ENCODE measurements at regions not wholly inside any gene's neighbourhood (a gene's known extent, or its start where the extent isn't known, plus 50 kb on each side); places are given as distances from the start of the nearest gene placed in this dataset.

DNA sequence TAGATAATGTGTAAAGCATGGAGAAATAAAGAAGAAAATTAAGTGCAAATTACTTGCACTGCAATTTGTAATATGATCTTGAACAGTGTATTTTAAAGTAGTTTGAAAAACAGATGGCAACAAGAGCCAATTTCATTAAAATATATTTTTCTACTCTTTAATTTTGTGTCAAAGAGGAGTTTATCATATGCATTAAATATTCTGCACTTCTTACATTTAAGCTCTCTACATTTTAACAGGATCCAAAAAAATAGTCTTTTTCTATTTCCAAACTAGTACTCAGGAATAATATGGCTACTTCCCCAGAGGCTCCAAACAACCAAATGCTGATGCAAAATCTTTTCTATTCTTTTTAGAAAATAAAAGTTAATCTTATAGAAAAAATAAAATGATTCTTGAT lies 1221.5 kb downstream of the FSCB start:
- Histone ChIP-seq H3K9me3 (ENCODE audit: control insufficient read depth, insufficient read depth, low read depth, low read length) (no peaks in the 10 kb centered on the region), H3K27ac (ENCODE audit: extremely low read depth, low read depth, low read length) (no peak overlapping the region), H3K4me3 (ENCODE audit: low read depth, low read length) (no peak overlapping the region), H3K4me1 (ENCODE audit: control insufficient read depth, insufficient read depth, low read length) (no peaks in the 10 kb centered on the region), H3K36me3 (ENCODE audit: control insufficient read depth in 2 of 2, insufficient read depth in 1 of 2, low read length in 2 of 2) (no peaks in the 10 kb centered on the region)
- TF ChIP-seq ZFP69B (tag by site-specific recombination; IDR thresholded peaks at IDR 0.05) (no peak), ZNF184 (tag by site-specific recombination; IDR thresholded peaks at IDR 0.05) (no peak), ZNF426 (tag by site-specific recombination; IDR thresholded peaks at IDR 0.05) (no peak), SETDB1 (IDR thresholded peaks at IDR 0.05; ENCODE audit: insufficient read length, low read length) (no peak), ZNF560 (tag by site-specific recombination; IDR thresholded peaks at IDR 0.05; ENCODE audit: borderline replicate concordance) (no peak), ZNF530 (tag by site-specific recombination; IDR thresholded peaks at IDR 0.05; ENCODE audit: low read depth) (no peak), SALL2 (tag by site-specific recombination; IDR thresholded peaks at IDR 0.05; ENCODE audit: borderline replicate concordance) (no peak), ZNF157 (tag by site-specific recombination; IDR thresholded peaks at IDR 0.05) (no peak), ZNF155 (tag by site-specific recombination; IDR thresholded peaks at IDR 0.05) (no peak)
- TF ChIP-seq, protein P1, sequence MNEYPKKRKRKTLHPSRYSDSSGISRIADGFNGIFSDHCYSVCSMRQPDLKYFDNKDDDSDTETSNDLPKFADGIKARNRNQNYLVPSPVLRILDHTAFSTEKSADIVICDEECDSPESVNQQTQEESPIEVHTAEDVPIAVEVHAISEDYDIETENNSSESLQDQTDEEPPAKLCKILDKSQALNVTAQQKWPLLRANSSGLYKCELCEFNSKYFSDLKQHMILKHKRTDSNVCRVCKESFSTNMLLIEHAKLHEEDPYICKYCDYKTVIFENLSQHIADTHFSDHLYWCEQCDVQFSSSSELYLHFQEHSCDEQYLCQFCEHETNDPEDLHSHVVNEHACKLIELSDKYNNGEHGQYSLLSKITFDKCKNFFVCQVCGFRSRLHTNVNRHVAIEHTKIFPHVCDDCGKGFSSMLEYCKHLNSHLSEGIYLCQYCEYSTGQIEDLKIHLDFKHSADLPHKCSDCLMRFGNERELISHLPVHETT (tag by site-specific recombination; IDR thresholded peaks at IDR 0.05) = no peak
- TF ChIP-seq, protein P2, sequence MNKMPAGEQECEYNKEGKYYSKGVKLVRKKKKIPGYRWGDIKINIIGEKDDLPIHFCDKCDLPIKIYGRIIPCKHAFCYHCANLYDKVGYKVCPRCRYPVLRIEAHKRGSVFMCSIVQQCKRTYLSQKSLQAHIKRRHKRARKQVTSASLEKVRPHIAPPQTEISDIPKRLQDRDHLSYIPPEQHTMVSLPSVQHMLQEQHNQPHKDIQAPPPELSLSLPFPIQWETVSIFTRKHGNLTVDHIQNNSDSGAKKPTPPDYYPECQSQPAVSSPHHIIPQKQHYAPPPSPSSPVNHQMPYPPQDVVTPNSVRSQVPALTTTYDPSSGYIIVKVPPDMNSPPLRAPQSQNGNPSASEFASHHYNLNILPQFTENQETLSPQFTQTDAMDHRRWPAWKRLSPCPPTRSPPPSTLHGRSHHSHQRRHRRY (tag by site-specific recombination; IDR thresholded peaks at IDR 0.05) = no peak
- CTCF ChIA-PET = no interaction called here
- POLR2A ChIA-PET = no interaction called here

DNA sequence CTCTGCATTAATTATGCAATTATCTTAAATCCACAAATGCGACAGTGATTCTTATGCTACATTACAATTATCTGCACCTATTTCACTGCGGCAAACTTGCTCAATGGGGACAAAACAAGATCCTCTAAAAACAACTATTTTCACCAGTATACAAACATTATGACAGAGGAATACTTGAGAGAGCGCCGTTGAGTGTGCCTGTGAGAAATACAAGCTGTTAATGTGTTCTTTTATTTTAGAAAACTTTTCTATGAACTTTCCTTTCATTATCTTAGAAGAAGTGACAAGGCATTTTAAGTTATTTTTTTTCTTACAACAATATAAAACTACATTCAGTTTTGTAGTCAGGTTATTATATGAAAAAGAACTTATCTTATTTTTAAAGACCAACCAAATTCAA lies 1247.0 kb downstream of the FSCB start:
- CTCF ChIA-PET = interaction anchor here (0.5 kb wide), 1 partner anchor 1907 kb away, joined by 9 read pairs; no protein-coding TSS in a partner anchor

DNA sequence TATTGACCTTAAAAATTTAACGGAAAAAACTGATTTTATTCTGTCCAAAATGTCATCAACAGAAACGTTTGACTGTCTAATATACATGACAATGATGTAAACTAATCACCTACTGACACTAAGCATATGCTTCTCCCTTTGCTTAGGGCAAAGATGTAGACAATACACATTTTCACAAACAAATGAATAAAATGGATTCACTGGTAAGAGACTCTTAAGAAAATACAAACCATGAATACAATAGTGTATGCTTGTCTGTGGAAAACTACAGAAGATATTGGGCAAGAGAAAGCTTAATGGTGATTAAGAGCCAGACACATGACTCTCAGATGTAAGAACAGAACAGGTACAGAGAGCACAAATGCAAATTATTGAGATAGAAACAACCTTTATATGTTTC lies 1248.7 kb downstream of the FSCB start:
- Histone ChIP-seq H3K9me3 (ENCODE audit: control insufficient read depth, insufficient read depth, low read depth, low read length) (no peaks in the 10 kb centered on the region), H3K27ac (ENCODE audit: extremely low read depth, low read depth, low read length) (no peak overlapping the region), H3K4me1 (ENCODE audit: control insufficient read depth, insufficient read depth, low read length) (no peaks in the 10 kb centered on the region), H3K4me3 (ENCODE audit: low read depth, low read length) (no peak overlapping the region), H3K36me3 (ENCODE audit: control insufficient read depth in 2 of 2, insufficient read depth in 1 of 2, low read length in 2 of 2) (no peaks in the 10 kb centered on the region)
- ChIA-PET CTCF (no interaction called here), POLR2A (no interaction called here)
- no peak for TF ChIP-seq ZNF768 (tag by site-specific recombination; IDR thresholded peaks at IDR 0.05)
- TF ChIP-seq, protein P3, sequence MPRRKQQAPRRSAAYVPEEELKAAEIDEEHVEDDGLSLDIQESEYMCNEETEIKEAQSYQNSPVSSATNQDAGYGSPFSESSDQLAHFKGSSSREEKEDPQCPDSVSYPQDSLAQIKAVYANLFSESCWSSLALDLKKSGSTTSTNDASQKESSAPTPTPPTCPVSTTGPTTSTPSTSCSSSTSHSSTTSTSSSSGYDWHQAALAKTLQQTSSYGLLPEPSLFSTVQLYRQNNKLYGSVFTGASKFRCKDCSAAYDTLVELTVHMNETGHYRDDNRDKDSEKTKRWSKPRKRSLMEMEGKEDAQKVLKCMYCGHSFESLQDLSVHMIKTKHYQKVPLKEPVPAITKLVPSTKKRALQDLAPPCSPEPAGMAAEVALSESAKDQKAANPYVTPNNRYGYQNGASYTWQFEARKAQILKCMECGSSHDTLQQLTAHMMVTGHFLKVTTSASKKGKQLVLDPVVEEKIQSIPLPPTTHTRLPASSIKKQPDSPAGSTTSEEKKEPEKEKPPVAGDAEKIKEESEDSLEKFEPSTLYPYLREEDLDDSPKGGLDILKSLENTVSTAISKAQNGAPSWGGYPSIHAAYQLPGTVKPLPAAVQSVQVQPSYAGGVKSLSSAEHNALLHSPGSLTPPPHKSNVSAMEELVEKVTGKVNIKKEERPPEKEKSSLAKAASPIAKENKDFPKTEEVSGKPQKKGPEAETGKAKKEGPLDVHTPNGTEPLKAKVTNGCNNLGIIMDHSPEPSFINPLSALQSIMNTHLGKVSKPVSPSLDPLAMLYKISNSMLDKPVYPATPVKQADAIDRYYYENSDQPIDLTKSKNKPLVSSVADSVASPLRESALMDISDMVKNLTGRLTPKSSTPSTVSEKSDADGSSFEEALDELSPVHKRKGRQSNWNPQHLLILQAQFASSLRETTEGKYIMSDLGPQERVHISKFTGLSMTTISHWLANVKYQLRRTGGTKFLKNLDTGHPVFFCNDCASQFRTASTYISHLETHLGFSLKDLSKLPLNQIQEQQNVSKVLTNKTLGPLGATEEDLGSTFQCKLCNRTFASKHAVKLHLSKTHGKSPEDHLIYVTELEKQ (tag by site-specific recombination; IDR thresholded peaks at IDR 0.05; ENCODE audit: borderline replicate concordance) = no peak

More for the DNA sequence above, 1247.0 kb downstream of the FSCB start:
- POLR2A ChIA-PET = no interaction called here
- Histone ChIP-seq H3K4me3 (ENCODE audit: low read depth, low read length) (no peak overlapping the region), H3K27ac (ENCODE audit: extremely low read depth, low read depth, low read length) (no peak overlapping the region), H3K9me3 (ENCODE audit: control insufficient read depth, insufficient read depth, low read depth, low read length) (no peaks in the 10 kb centered on the region), H3K4me1 (ENCODE audit: control insufficient read depth, insufficient read depth, low read length) (no peaks in the 10 kb centered on the region), H3K36me3 (ENCODE audit: control insufficient read depth in 2 of 2, insufficient read depth in 1 of 2, low read length in 2 of 2) (no peaks in the 10 kb centered on the region)
- TF ChIP-seq TRIM28 (IDR thresholded peaks at IDR 0.05; ENCODE audit: borderline replicate concordance, low read length) (no peak), ZNF2 (tag by site-specific recombination; IDR thresholded peaks at IDR 0.05) (no peak), ZNF266 (tag by site-specific recombination; IDR thresholded peaks at IDR 0.05; ENCODE audit: low read depth) (no peak), ZNF514 (tag by site-specific recombination; IDR thresholded peaks at IDR 0.05) (no peak), ZNF335 (tag by site-specific recombination; conservative IDR thresholded peaks at IDR 0.05) (no peak), ZNF621 (tag by site-specific recombination; IDR thresholded peaks at IDR 0.05) (no peak), ZNF37A (tag by site-specific recombination; IDR thresholded peaks at IDR 0.05) (no peak), ZBTB20 (tag by site-specific recombination; IDR thresholded peaks at IDR 0.05) (no peak), SP3 (tag by site-specific recombination; IDR thresholded peaks at IDR 0.05) (no peak), WT1 (tag by site-specific recombination; IDR thresholded peaks at IDR 0.05) (no peak), ZNF16 (tag by site-specific recombination; IDR thresholded peaks at IDR 0.05; ENCODE audit: low read depth) (no peak), ZNF354C (tag by site-specific recombination; IDR thresholded peaks at IDR 0.05; ENCODE audit: borderline replicate concordance, low read depth) (no peak)
- TF ChIP-seq, protein P4, sequence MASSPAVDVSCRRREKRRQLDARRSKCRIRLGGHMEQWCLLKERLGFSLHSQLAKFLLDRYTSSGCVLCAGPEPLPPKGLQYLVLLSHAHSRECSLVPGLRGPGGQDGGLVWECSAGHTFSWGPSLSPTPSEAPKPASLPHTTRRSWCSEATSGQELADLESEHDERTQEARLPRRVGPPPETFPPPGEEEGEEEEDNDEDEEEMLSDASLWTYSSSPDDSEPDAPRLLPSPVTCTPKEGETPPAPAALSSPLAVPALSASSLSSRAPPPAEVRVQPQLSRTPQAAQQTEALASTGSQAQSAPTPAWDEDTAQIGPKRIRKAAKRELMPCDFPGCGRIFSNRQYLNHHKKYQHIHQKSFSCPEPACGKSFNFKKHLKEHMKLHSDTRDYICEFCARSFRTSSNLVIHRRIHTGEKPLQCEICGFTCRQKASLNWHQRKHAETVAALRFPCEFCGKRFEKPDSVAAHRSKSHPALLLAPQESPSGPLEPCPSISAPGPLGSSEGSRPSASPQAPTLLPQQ (tag by site-specific recombination; IDR thresholded peaks at IDR 0.05) = no peak

Measured in HEK293 (cell line).